Activated naive CD4-positive, alpha-beta T cell treated with anti-CD3 and anti-CD28 coated beads, Interleukin-2, amount 10 ng/mL, durations not matched to agents 7 days and 5 days (primary cell): ENCODE measurements at regions not wholly inside any gene's neighbourhood (a gene's known extent, or its start where the extent isn't known, plus 50 kb on each side); places are given as distances from the start of the nearest gene placed in this dataset.

Experiments
- CTCF ChIA-PET: fragments of 350-600 bp; sonication (Branson Sonifier 250); formaldehyde crosslinking; loops from one replicate; lab custom pipeline; 2021; ENCODE audit warnings: antibody characterized with exemption; lab: Charles Lee
- DNase-seq: peaks from one replicate; pipeline ENCODE4 v3.0.0-alpha.2; 2020
- H3K27ac Mint-ChIP-seq: one replicate; pipeline ENCODE4 v1.8.0; 2021; ENCODE audit warnings: mild to moderate bottlenecking, moderate library complexity, mixed read lengths
- H3K27me3 Mint-ChIP-seq: one replicate; pipeline ENCODE4 v1.8.0; 2021; ENCODE audit warnings: mild to moderate bottlenecking, mixed read lengths
- H3K36me3 Mint-ChIP-seq: one replicate; pipeline ENCODE4 v1.8.0; 2021; ENCODE audit warnings: mixed read lengths
- H3K4me1 Mint-ChIP-seq: one replicate; pipeline ENCODE4 v1.8.0; 2021; ENCODE audit warnings: mixed read lengths
- H3K4me3 Mint-ChIP-seq: one replicate; pipeline ENCODE4 v1.8.0; 2021; ENCODE audit warnings: mild to moderate bottlenecking, moderate library complexity, mixed read lengths
- H3K9me3 Mint-ChIP-seq: one replicate; pipeline ENCODE4 v1.8.0; 2021; ENCODE audit warnings: mixed read lengths

DNA sequence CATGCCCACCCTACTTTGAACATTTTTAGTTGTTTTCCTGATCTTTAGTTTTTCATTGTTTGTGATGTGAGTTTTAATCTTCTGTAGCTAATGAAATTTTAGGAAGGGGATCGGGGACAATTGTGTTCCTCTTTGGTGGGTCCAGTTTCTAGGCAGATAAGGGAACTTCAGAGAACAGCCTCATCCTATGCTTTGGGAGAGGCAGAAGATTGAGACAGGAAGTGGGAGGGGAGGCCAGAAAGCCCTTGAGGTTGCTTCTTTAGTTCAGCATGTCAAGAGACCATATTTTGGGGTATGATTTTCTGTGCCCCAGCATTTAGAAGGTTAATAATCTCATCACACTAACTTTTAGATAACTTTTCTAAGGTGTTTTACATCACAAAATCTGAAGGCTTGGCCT is 191.0 kb downstream of the TANC2 start:
- Mint-ChIP-seq H3K27ac (no peak overlapping the region), H3K36me3 (no peaks in the 10 kb centered on the region), H3K4me1 (peaks cover 4% of the 10 kb centered on the region), H3K4me3 (no peak overlapping the region), H3K9me3 (no peaks in the 10 kb centered on the region), H3K27me3 (no peaks in the 10 kb centered on the region)
- DNase-seq, result no peak
- CTCF ChIA-PET, result no interaction called here

GRCh38 chr17:63162406-63163157 is 196.5 kb downstream of the TANC2 start:
- Mint-ChIP-seq H3K27me3 (no peaks in the 10 kb centered on the region), H3K9me3 (no peaks in the 10 kb centered on the region)

DNA sequence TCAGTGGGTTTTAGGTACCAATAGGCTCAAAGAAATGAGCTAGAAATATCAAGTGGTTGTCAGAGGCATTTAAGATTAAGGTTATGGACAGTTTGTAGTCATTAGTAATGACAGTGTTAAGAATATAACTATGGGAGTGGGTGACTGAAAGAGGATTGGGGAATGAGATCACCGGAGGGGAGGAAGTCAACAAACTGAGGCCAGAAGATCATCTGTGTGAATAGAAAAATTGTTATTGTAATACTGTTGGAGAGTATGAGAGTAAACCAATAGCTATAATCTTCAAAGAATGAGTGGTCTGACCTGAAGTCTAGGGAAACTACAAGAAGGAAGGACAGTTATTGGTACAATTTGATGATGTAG is 197.1 kb downstream of the TANC2 start:
- no peak overlapping the region for H3K4me3 Mint-ChIP-seq
- no peaks in the 10 kb centered on the region for H3K9me3 Mint-ChIP-seq
- H3K27me3 Mint-ChIP-seq, result peaks cover 3% of the 10 kb centered on the region
- CTCF ChIA-PET, result interaction anchor here (1.0 to 1.1 kb wide), 2 partner anchors 8 to 243 kb away, joined by 3 read pairs; no protein-coding TSS in a partner anchor
- no peak for DNase-seq
- no peaks in the 10 kb centered on the region for H3K4me1 Mint-ChIP-seq
- no peak overlapping the region for H3K27ac Mint-ChIP-seq
- no peaks in the 10 kb centered on the region for H3K36me3 Mint-ChIP-seq

More at GRCh38 chr17:63162406-63163157, 196.5 kb downstream of the TANC2 start:
- CTCF ChIA-PET, result interaction anchor here (1.1 kb wide), 1 partner anchor 9 kb away, joined by 3 read pairs; no protein-coding TSS in a partner anchor
- DNase-seq, result no peak
- H3K4me1 Mint-ChIP-seq, result no peaks in the 10 kb centered on the region
- no peak overlapping the region for H3K4me3 Mint-ChIP-seq
- no peaks in the 10 kb centered on the region for H3K36me3 Mint-ChIP-seq
- H3K27ac Mint-ChIP-seq, result no peak overlapping the region

DNA sequence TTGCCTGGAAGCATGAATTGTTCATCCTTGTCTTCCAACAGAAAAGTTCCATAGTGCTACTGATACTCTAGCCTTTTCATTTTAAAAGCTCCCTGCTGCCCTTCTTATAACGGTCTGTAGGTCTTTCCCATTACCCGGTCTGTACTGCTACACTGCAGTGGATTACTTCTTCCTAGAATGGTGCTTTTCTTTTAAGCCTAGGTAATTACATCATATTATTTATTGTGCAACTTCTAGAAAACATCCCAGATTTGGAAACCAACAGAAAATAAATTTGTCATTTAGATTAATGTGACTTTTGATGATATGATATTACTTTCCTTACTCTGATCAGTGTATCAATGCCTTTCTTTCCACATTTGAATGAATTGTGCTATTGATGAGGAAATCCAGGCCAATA is 199.4 kb downstream of the TANC2 start:
- H3K36me3 Mint-ChIP-seq, result no peaks in the 10 kb centered on the region
- peaks cover 4% of the 10 kb centered on the region for H3K27me3 Mint-ChIP-seq
- no peak for DNase-seq
- no peak overlapping the region for H3K4me3 Mint-ChIP-seq
- H3K9me3 Mint-ChIP-seq, result no peaks in the 10 kb centered on the region
- no peaks in the 10 kb centered on the region for H3K4me1 Mint-ChIP-seq
- no peak overlapping the region for H3K27ac Mint-ChIP-seq
- CTCF ChIA-PET, result no interaction called here

DNA sequence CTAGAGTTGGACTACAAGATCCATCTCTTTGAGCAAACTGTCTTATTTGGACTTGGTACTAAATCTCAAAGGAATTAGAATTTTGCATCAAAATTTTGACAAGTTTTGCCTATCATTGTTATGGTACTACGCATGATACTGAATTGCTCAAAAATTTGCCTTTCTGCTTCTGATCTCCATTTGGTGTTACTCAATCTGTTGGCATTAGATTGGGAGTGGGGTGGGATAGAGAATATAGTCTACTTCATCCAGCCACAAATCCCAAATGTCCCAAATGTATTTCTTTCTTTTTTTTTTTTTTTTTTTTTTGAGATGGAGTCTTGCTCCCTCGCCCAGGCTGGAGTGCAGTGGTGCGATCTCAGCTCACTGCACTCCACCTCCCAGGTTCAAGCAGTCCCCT is 204.8 kb downstream of the TANC2 start:
- Mint-ChIP-seq H3K27ac (no peak overlapping the region), H3K4me1 (no peaks in the 10 kb centered on the region), H3K36me3 (no peaks in the 10 kb centered on the region), H3K4me3 (no peak overlapping the region), H3K9me3 (no peaks in the 10 kb centered on the region), H3K27me3 (peaks cover 4% of the 10 kb centered on the region)
- no peak for DNase-seq
- CTCF ChIA-PET, result interaction anchor here (1.2 kb wide), 1 partner anchor 8 kb away, joined by 3 read pairs; no protein-coding TSS in a partner anchor

GRCh38 chr17:63171428-63172393 is 205.7 kb downstream of the TANC2 start:
- no peak overlapping the region for H3K27ac Mint-ChIP-seq
- peaks cover 4% of the 10 kb centered on the region for H3K27me3 Mint-ChIP-seq
- CTCF ChIA-PET, result interaction anchor here (1.2 kb wide), 1 partner anchor 9 kb away, joined by 3 read pairs; no protein-coding TSS in a partner anchor
- no peak overlapping the region for H3K4me3 Mint-ChIP-seq
- H3K9me3 Mint-ChIP-seq, result no peaks in the 10 kb centered on the region
- H3K36me3 Mint-ChIP-seq, result no peaks in the 10 kb centered on the region
- no peaks in the 10 kb centered on the region for H3K4me1 Mint-ChIP-seq
- no peak for DNase-seq

DNA sequence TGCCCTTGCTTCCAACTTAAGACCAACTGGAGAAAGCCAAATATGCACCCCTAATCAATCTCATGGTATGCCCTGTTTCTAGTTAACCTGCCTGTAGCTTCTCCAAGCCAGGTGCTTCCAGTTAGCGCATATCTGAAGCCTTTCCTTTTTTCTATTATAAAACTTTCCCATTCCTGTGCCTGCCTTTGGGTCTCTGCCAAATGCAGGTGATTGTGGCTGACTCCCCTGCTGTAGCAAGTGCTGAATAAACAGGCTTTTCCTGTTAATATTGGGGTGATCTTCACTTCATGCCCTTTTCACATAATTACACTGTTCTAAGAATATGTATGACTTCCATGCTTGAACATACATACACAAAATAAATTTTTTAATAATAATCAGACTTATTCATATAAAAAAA is 207.4 kb downstream of the TANC2 start:
- Mint-ChIP-seq H3K27me3 (no peaks in the 10 kb centered on the region), H3K4me1 (no peaks in the 10 kb centered on the region), H3K36me3 (no peaks in the 10 kb centered on the region), H3K9me3 (no peaks in the 10 kb centered on the region), H3K27ac (no peak overlapping the region), H3K4me3 (no peak overlapping the region)
- CTCF ChIA-PET, result interaction anchor here (1.0 kb wide), 1 partner anchor 233 kb away, joined by 3 read pairs; no protein-coding TSS in a partner anchor
- no peak for DNase-seq

GRCh38 chr17:63173903-63174302 is 207.9 kb downstream of the TANC2 start:
- CTCF ChIA-PET, result interaction anchor here (1.0 kb wide), 1 partner anchor 233 kb away, joined by 3 read pairs; no protein-coding TSS in a partner anchor
- Mint-ChIP-seq H3K27ac (no peak overlapping the region), H3K9me3 (no peaks in the 10 kb centered on the region), H3K27me3 (no peaks in the 10 kb centered on the region), H3K36me3 (no peaks in the 10 kb centered on the region), H3K4me1 (no peaks in the 10 kb centered on the region), H3K4me3 (no peak overlapping the region)
- no peak for DNase-seq

- Mint-ChIP-seq H3K4me1 (no peaks in the 10 kb centered on the region), H3K9me3 (no peaks in the 10 kb centered on the region), H3K4me3 (no peak overlapping the region), H3K27me3 (no peaks in the 10 kb centered on the region), H3K27ac (no peak overlapping the region), H3K36me3 (no peaks in the 10 kb centered on the region)
- CTCF ChIA-PET, result no interaction called here
- no peak for DNase-seq
Measured at GRCh38 chr17:63178530-63178929, 212.5 kb downstream of the TANC2 start.

GRCh38 chr17:63181856-63182255 is 215.8 kb downstream of the TANC2 start:
- no peaks in the 10 kb centered on the region for H3K27me3 Mint-ChIP-seq
- DNase-seq, result no peak
- H3K36me3 Mint-ChIP-seq, result no peaks in the 10 kb centered on the region
- H3K9me3 Mint-ChIP-seq, result no peaks in the 10 kb centered on the region
- no peak overlapping the region for H3K27ac Mint-ChIP-seq
- no peaks in the 10 kb centered on the region for H3K4me1 Mint-ChIP-seq
- CTCF ChIA-PET, result no interaction called here
- H3K4me3 Mint-ChIP-seq, result no peak overlapping the region

GRCh38 chr17:63185420-63185819 is 219.4 kb downstream of the TANC2 start:
- no peaks in the 10 kb centered on the region for H3K27me3 Mint-ChIP-seq
- no peaks in the 10 kb centered on the region for H3K4me1 Mint-ChIP-seq
- no peak for DNase-seq
- peaks cover 2% of the 10 kb centered on the region for H3K9me3 Mint-ChIP-seq
- CTCF ChIA-PET, result no interaction called here
- no peak overlapping the region for H3K27ac Mint-ChIP-seq
- H3K4me3 Mint-ChIP-seq, result no peak overlapping the region
- H3K36me3 Mint-ChIP-seq, result no peaks in the 10 kb centered on the region

GRCh38 chr17:63189082-63189481 is 223.0 kb downstream of the TANC2 start:
- no peak for DNase-seq
- no peaks in the 10 kb centered on the region for H3K36me3 Mint-ChIP-seq
- no peak overlapping the region for H3K27ac Mint-ChIP-seq
- CTCF ChIA-PET, result no interaction called here
- H3K4me3 Mint-ChIP-seq, result no peak overlapping the region
- no peaks in the 10 kb centered on the region for H3K27me3 Mint-ChIP-seq
- H3K4me1 Mint-ChIP-seq, result no peaks in the 10 kb centered on the region
- H3K9me3 Mint-ChIP-seq, result peaks cover 2% of the 10 kb centered on the region

GRCh38 chr17:63189930-63190329 is 223.9 kb downstream of the TANC2 start:
- Mint-ChIP-seq H3K4me3 (no peak overlapping the region), H3K36me3 (no peaks in the 10 kb centered on the region), H3K9me3 (peaks cover 2% of the 10 kb centered on the region), H3K4me1 (no peaks in the 10 kb centered on the region), H3K27me3 (no peaks in the 10 kb centered on the region), H3K27ac (no peak overlapping the region)
- DNase-seq, result no peak
- CTCF ChIA-PET, result no interaction called here

GRCh38 chr17:63190821-63191370 is 224.9 kb downstream of the TANC2 start:
- H3K9me3 Mint-ChIP-seq, result peaks cover 2% of the 10 kb centered on the region
- no peak overlapping the region for H3K4me3 Mint-ChIP-seq
- H3K4me1 Mint-ChIP-seq, result no peaks in the 10 kb centered on the region
- CTCF ChIA-PET, result no interaction called here
- DNase-seq, result no peak
- H3K36me3 Mint-ChIP-seq, result no peaks in the 10 kb centered on the region
- H3K27ac Mint-ChIP-seq, result no peak overlapping the region
- H3K27me3 Mint-ChIP-seq, result no peaks in the 10 kb centered on the region
